Stimulated activated CD4-positive, alpha-beta T cell treated with anti-CD3 and anti-CD28 coated beads, Interleukin-15, amount 100 ng/mL, for 24 hours (primary cell): ENCODE measurements at regions not wholly inside any gene's neighbourhood (a gene's known extent, or its start where the extent isn't known, plus 50 kb on each side); places are given as distances from the start of the nearest gene placed in this dataset.

ENCODE experiments used
- DNase-seq: peaks from one replicate; pipeline ENCODE4 v3.0.0-alpha.2; 2020

DNA sequence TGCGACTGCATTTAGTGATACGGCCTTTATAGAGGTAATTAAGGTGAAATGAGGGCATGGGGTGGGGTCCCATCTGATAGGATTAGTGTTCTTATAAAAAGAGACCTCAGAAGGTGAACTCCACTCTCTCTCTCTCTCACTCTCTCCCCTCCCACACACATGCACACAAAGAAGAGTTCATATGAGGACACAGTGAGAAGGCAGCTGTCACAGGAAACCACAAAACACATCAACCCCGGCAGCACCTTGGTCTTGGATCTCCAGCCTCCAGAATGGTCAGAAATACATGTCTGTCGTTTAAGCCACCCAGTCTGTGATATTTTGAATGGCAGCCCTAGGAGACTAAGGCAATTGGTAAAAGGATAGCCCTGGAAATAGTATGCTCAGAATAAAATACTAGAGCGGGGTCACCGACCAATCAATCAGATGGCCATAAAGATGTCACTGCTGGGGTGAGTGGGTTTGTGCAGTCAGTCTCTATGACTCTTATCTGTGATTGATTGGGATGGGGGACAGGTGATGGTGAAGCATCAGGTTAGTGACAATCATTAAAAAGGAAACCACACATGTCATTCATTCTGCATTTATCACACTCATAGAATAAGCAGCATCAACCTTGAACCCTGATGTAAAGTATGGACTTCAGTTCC lies 118.9 kb upstream of the POU3F3 start:
- DNase-seq, result no peak

DNA sequence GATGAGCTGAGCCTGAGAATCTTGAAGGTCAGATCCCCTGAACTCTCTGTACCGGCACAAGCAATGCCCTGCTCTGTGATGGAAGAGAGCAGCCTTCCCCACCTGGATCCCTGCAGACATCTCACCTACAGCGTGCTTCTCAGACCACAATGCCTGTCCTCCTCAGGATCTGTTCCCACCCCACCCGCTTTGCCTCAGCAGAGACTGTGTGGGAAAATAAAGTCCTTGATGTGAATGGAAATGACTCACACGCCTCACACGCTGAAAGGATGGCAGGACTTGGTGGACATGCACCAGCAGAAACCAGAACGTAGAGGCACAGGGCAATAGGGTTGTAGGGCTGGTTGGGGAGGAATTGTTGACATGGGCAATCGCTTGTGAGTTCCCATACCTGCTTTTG lies 117.9 kb upstream of the POU3F3 start:
- DNase-seq, result no peak

DNA sequence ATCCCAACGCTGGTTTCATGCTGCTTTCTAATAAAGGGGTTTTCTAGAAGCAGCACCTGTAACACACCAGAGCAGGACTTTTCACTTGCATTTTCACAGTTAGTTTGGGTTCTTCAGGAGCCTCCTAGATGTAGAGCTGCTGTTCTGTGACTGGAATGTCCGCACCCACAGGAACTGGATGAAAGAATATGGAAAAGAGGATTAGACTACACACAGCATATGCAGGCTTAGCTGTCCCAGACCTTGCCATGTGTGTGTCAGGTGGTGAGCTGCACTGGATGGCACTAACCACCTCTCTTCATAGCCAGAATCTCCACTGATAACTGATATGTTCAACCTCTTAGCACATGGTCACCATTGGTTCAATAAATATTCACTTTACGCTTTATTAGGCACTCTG lies 112.1 kb upstream of the POU3F3 start:
- no peak for DNase-seq

DNA sequence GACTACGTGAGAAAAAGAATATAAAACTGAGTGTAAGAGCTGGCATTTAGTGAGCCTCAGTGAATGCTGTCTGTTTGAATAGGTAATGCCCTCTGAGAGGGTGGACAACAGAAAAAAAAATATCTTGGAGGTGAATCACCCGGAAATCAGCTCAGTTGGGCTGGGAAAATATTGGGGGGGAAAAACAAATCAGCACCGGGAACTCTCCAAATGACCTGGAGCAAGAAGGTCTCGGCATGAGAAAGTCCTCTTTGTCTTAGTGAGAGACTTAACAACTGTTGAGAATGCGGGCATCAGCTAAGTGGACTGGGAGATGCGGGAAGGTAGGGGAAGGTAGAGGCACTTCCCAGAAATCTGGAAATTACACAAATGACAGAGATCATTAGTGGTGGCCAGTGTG lies 109.4 kb upstream of the POU3F3 start:
- no peak for DNase-seq

DNA sequence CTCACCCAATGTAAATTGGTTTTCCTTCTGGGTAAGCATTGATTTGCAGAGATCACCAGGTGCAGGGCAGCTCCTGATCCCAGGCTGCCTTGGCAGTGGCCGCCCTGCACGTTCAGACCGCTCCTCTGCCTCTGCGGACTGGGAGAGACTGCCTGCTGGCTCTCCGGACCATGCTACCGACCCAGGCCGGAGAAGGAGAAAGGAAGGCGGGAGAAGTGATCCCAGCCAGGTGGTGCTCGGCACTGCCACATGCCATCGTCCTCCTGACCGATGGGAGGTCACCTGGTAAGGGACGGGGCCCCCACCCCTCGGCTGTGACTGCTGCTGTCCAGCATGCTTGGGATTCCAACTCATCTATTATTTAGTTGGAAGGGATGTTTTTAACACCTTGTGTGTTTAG lies 108.1 kb upstream of the POU3F3 start:
- no peak for DNase-seq

DNA sequence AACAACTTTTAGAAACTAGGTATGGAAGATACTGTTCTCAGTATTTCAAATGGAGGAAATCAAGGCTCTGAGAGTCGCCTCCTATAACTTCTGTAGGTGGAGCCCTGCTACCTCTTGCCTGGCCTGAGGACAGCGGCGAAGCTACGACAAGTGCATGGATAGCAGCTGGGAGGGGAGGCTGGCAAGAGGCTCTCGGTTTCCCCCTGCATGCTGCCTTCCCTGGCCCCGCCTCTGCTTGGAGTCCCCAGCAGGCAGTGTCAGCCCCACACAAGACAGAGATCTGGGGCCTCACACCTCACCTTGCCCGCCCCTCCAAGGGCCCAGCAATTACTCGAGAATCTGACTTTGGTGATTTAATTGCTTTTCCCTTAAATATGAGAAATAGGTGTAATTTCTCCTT lies 107.6 kb upstream of the POU3F3 start:
- DNase-seq, result no peak

DNA sequence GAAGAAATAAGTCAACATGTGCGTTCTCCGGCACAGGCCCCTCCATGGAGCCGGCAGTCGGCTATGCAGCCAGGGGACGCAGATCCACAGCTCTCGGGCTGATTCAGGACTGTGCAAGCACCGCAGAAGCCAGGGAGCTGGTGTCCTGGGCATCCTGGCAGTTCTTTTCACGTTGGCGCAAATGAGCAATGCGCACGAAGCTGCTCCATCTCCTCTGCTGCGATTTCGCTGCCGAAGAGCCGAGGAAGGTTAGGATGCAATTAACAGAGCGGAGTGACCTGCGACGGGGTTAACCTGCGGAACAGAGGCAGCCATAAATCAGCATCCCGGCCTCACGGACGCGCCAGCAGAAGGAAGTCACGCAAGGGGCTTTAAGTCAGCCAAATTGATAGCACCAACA lies 107.1 kb upstream of the POU3F3 start:
- DNase-seq, result no peak

DNA sequence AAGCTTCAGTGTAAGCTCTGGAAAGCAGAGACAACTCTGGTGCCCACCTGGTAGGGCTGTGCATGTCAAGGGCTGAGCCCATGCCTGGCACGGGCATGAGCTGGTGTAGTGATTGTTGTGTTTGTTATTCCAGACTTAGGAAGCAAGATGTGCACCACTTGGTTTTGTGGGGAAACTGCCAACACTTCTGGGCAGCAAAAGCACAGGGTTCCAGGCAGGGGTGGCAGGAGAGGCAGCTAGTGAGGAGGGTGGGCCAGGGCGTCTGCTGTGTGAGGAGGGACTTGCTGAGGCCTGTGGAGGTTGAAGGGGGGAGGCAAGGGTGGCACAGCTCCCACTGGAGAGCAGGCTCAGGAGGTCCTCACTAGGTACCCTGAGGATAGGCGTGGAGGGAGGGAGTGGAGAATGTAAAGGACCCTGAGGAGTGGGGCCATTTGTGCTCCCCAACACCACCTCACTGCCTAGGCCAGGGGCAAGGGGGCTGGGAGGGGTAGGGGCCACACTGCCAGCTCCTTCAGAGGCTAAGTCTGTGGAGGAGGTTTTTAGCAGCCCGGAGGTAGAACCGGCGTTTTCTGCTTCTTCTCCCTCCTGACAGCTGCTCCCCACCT lies 104.0 kb upstream of the POU3F3 start:
- no peak for DNase-seq

DNA sequence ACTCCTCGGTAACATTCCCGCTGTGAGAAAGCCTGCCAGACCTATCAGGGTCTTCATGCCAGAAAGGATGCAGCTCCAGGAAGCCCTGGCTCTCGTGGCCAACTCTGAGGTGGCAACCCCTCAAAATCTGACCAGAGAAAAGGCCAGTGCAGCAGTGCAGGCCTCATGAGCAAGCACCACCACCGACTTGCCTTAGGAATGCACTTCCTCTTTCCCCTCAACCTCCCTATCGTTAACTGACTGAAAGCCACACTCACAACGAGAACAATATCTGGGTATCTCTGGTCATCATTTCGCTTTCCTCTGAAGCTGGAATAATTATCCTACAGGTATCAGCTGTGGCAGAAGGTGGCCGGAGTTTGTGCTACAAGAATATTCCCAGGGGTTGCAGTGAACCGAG lies 101.4 kb upstream of the POU3F3 start:
- DNase-seq, result no peak

DNA sequence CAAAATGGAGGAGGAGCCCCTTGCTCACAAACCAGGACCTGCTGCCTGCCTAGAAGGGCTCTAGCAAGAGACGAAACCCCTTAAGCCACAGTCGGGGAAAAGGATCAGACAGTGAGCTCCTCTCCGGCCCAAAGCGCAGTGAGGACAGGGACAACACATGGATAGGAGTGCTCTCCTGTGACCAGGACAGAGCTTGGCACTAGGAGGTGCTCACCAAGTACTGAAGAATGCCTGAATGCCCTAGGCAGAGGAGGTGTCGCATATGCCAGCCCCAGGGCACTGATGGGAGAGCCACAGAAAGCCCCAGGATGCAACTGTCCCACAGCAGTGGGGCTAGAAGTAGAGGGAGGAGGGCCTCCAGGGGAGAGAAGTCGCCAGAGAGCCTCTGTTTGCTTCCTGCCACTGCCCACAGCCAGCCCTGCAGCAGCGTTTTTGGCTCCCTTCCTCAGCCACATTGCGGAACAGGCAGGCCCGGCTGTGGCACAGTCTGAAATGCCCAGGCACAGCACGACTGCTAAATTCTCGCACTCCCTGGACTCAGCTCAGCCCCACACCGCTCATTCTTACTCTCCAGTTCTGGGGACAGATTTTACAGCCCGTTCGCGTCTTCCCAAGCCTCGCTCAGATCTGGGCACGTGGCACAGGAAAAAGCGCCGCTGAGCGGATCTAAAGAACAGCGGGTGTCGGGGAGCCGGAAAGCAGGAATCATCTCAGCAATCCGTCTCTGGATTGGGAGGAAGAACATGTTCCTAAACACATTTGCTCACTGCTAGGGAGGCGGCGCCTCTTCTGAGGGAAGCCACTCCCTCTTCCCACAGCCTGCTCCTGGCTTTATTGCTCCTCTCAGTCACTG lies 98.7 kb upstream of the POU3F3 start:
- DNase-seq, result no peak

DNA sequence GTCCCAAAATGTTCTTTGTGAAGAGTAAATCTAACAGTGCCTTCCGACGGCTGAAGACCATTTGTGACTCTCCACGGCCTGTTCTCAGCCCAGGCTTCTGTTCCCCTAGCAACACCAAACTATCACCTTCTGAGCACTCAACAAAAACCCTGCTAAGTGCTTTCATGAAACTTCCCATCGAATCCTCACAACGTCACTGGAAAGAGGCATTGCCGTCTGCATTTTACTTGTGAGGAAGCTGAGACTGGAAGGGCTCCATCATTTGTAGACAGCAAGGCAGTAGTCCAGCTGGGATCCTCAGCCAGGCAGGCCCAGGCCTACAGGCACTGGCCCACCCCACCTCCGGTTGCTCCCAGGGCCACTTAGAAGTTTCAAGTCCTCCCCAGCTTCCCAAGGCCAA lies 97.8 kb upstream of the POU3F3 start:
- DNase-seq, result no peak

DNA sequence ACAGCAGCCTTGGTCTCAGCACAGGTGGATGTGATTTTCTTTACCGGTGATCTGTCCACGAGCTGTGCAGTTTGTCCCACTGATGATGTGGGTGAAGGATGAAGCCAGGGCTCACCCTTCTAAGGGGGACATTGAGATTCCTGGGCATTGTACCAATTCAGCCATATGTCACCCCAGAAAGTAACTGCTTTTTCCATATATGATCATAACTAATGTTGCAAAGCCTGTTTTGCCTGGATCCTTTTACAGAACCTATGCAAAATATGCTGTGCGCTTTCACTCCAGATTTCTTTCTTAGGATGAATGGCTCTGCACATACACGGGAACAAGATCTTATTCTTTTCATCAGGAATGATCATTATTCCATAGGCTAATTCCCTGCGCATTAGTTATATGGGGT lies 96.9 kb upstream of the POU3F3 start:
- no peak for DNase-seq

DNA sequence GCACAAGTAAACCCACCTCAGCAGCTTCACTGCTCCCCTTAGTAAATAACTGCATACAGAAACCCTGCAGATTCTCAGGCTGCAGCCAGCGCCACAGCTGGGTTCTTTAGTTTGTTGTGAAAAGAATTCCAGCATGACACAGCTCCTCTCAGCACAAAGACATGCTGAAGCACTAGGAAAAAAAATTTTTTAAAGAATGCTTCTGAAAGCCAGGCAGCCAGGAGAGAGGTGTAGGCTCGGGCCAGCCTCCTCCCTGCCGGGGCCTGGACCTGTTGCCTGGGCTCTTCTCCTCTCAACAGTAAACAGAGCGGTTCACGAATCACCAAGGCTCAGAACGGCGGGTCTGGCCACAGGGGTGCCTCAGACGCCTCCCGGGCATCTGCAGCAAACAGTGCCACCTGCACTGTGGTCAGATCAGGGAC lies 95.7 kb upstream of the POU3F3 start:
- no peak for DNase-seq

DNA sequence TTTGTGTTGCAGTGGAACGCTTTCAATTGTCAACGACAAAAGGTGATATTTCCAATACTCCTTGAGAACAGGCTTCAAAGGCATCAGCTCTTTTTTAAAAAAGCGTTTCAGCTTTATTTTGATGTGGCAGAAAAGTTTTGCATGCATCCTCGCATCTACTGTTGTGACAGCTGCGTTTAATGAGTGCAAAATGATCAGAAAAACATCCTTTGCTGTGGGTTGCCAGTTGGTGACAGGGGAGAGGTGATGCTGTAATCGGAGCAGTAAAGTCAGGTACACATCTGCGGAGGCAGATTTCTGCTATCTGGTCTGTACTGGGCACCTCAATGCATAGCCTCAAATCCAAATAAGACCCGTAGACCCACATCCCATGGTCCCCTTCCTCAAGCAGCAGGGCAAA lies 91.9 kb upstream of the POU3F3 start:
- DNase-seq, result no peak

DNA sequence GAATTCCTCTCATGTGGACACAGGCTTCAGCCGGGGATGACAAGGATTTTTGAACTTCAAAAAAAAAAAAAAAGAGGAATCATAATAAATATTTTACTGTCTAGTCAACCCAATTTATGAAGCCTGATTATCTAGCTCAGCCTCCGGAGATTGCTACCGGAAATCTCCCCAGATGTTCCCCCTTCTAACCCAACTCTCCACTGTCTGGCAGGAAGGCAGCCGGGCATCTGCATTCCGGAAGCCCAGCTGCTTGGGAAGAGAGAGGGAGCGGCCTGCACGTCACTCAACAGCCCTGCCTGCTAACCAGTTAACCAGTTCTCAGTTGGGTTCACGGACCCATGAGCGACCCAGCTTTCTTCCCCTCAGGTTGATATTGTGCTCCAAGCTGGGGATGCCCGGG lies 87.2 kb upstream of the POU3F3 start:
- DNase-seq, result no peak

DNA sequence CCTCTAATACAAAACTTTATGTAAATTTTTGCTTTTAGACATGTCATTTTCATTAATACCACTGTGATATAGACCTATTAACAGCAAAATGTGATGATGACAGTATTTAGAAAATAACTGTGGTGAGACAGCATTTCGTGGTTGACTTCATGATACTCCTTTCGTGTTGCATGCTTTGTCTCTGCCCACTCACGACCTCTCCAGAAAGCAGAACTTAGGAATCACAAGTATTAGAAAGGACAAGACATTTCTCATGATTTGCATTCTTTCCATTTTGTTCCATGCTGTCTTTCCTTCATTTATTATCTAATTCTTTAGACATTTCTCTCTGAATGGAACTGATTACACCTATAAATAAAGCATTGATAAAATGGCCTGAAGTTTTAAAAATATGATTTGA lies 85.2 kb upstream of the POU3F3 start:
- no peak for DNase-seq

DNA sequence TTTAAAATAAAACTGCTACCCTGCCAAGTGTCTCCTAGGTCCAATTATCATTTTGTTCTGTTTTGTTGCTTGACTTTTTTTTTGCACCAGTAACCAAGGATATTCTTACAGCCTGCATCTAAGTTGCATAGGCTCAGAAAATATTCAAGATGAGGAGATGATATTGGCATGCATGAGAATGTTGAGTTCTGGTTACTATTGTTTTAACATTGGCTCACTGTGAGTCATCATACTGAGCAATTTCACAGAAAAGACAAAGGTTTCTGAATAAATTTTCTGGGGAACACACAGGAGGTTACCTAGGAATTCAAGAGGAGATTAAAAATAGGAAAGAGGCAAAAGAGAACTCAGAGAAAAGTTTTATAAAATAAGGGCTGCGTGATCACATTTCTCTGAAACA lies 84.8 kb upstream of the POU3F3 start:
- DNase-seq, result no peak

DNA sequence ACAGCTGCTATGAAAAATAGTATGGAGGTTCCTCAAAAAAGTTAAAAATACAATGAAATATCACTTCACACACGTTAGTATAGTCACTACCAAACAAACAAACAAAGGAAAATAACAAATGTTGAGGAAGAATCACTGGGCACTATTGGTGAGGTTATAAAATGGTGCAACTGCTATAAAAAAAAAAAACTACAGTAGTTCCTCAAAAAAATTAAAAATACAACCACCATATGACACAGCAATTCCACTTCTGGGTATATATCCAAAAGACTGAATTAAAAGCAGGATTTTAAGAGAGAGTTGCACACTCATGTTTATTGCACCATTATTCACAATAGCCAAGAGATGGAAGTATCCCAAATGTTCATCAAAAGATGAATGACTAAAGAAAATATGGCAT lies 80.9 kb upstream of the POU3F3 start:
- DNase-seq, result no peak

DNA sequence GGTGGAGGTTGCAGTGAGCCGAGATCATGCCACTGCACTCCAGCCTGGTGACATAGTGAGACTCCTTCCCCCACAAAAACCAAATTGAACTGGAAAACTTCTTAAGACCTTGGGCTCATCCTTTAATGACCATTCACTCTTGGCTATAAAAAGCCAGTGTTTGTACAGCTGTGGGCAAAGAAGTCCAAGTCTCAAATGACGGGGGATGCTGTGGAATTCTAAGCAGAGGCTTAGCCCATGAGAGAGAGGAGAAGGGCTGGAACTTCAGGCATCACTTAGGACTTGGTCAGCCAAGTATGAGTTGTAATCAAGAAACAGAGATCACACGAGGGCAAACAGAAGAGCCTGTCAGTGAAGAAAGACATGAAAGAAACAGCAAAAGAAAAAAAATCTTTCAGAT lies 79.3 kb upstream of the POU3F3 start:
- no peak for DNase-seq

DNA sequence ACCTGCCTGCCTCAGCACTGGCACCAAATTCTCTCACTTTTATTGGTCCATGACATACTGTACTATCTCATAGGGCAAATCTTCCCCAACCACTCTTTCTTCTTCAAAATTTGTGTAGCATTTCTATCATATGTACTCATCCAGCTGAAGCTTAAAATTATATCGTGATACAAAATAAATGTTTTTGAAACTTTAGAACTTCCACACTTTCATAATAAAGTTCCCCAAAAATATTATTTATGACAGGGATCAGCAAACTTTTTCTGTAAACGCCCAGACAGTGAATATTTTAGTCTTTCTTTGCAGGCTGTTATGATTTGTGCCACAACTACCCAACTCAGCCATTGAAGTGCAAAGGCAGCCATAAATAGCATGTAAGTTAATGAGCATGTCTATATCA lies 76.2 kb upstream of the POU3F3 start:
- DNase-seq, result no peak

DNA sequence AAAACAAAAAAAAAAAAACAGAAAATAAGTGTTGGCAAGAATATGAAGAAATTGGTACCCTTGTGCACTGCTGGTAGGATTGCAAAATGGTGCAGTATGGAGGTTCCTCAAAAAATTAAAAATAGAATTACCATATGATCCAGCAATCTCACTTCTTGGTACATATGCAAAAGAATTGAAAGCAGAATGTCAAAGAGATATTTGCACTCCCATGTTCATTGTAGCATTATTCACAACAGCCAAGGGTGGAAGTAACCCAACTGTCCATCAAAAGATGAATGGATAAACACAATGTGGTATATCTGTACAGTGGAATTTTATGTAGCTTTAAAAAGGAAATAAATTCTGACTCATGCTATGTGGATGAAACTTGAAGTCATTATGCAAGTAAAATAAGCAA lies 72.8 kb upstream of the POU3F3 start:
- no peak for DNase-seq

DNA sequence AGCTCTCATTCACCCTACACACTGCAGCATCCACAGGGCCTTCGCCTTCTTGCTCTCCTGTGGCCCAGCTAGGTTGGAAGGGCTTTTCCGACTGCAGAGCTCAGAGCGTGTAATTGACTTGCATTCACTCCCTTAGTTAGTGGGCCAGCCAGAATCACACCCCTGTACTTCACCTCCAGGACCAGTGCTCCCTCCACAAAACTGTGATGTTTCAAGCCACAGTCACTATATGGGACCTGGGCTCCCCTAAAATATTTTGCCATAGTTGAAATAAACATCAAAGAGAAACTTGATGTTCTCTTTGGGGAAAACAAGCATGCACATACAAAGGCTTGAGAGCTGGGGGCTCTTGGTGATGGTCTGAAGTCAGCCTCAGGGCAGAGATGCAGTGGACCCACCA lies 69.7 kb upstream of the POU3F3 start:
- no peak for DNase-seq

DNA sequence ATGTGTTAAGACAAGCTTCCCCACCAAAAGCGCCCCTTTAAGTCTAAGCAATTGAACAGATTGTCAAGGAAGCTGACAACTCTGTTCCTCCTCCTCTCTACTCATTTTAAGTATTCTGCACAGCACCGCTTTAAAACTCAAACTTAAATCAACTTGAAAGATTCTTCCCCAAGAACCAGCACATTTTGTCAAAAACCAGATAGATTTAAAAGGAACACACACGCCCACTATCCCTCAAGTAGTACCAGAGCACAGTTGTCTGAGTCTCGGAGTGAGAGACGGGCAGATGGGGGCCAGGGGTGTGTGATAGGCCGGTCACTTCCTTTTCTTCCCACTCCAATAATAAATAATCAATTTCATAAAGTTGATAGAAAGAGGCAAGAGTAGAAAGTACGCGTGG lies 67.7 kb upstream of the POU3F3 start:
- DNase-seq, result no peak

DNA sequence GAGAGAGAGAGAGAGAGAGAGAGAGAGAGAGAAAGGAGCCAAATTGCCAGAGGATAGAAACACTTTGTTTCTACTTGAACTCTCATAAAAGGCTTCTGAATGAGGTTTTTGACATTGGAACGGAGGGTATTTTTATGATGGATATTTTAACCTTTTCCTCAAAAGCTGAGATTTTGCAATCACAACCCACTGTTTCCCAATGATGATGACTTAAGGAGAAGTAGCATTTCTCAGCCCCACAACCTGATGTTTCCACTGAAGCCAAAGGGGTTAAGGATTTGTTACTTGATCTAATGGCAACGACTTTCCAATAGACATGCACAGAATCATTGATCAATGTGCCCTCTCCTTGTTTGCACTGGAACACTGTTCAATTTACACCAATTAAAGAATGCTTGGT lies 67.1 kb upstream of the POU3F3 start:
- DNase-seq, result no peak
